SK-N-SH treated with all-trans-retinoic acid at 6 μM for 48 hours (cell line): ENCODE measurements at regions not wholly inside any gene's neighbourhood (a gene's known extent, or its start where the extent isn't known, plus 50 kb on each side); places are given as distances from the start of the nearest gene placed in this dataset.

ENCODE experiments used
- ATAC-seq: fragments of 200-7000 bp; cut with Tn5 transposase; 3 replicates; pipeline ENCODE4 v1.9.1; 2020; ENCODE audit warnings: mild to moderate bottlenecking, moderate library complexity
- ARNTL ChIP-seq: fragments of 450-650 bp; formaldehyde crosslinking; IDR thresholded peaks from 2 replicates; pipeline ENCODE4 v1.5.0; 2020; ENCODE audit warnings: low read depth, mild to moderate bottlenecking, moderate library complexity, borderline replicate concordance
- BACH2 ChIP-seq: fragments of 250-450 bp; sonication (Bioruptor Pico); IDR thresholded peaks from 2 replicates; pipeline ENCODE4 v1.9.0; 2021; ENCODE audit warnings: mild to moderate bottlenecking, borderline replicate concordance
- CSDC2 ChIP-seq: fragments of 250-450 bp; sonication (Bioruptor Pico); IDR thresholded peaks from 2 replicates; pipeline ENCODE4 v1.5.0; 2020; ENCODE audit warnings: mild to moderate bottlenecking, moderate library complexity
- GLIS3 ChIP-seq: fragments of 250-450 bp; sonication (Bioruptor Pico); IDR thresholded peaks from 2 replicates; pipeline ENCODE4 v1.5.0; 2020; ENCODE audit warnings: mild to moderate bottlenecking, moderate library complexity
- OSR1 ChIP-seq: fragments of 250-450 bp; sonication (Bioruptor Pico); IDR thresholded peaks from 2 replicates; pipeline ENCODE4 v1.8.0; 2022; ENCODE audit warnings: moderate library complexity, mild to moderate bottlenecking, inconsistent platforms
- SNAI2 ChIP-seq: fragments of 250-450 bp; sonication (Bioruptor Pico); IDR thresholded peaks from 2 replicates; pipeline ENCODE4 v1.5.0; 2020; ENCODE audit warnings: mild to moderate bottlenecking, moderate library complexity
- TOX ChIP-seq: fragments of 250-450 bp; sonication (Bioruptor Pico); IDR thresholded peaks from 2 replicates; pipeline ENCODE4 v1.8.0; 2021; ENCODE audit warnings: mild to moderate bottlenecking, moderate library complexity, borderline replicate concordance
- ZC3H10 ChIP-seq: fragments of 250-450 bp; sonication (Bioruptor Pico); IDR thresholded peaks from 2 replicates; pipeline ENCODE4 v1.5.1; 2021; ENCODE audit warnings: mild to moderate bottlenecking, moderate library complexity
- ZFP3 ChIP-seq: fragments of 250-450 bp; sonication (Bioruptor Pico); IDR thresholded peaks from 2 replicates; pipeline ENCODE4 v1.5.0; 2020; ENCODE audit warnings: mild to moderate bottlenecking, moderate library complexity
- ZFP30 ChIP-seq: fragments of 450-650 bp; formaldehyde crosslinking; IDR thresholded peaks from 2 replicates; pipeline ENCODE4 v1.5.0; 2022; ENCODE audit warnings: mild to moderate bottlenecking, moderate library complexity
- ZNF565 ChIP-seq: fragments of 450-650 bp; formaldehyde crosslinking; conservative IDR thresholded peaks from 2 replicates; pipeline ENCODE4 v1.5.0; 2020; ENCODE audit warnings: low read depth, mild to moderate bottlenecking, moderate library complexity
- ZNF70 ChIP-seq: fragments of 450-650 bp; formaldehyde crosslinking; IDR thresholded peaks from 2 replicates; pipeline ENCODE4 v1.5.0; 2020; ENCODE audit warnings: mild to moderate bottlenecking, moderate library complexity
- ZNF8 ChIP-seq: fragments of 450-650 bp; formaldehyde crosslinking; IDR thresholded peaks from 2 replicates; pipeline ENCODE4 v1.5.0; 2020; ENCODE audit warnings: mild to moderate bottlenecking, moderate library complexity
- TF ChIP-seq, protein P1 (sequence below): fragments of 250-450 bp; sonication (Bioruptor Pico); IDR thresholded peaks from 2 replicates; pipeline ENCODE4 v1.8.0; 2021; ENCODE audit warnings: low read depth, mild to moderate bottlenecking, moderate library complexity, borderline replicate concordance
- TF ChIP-seq, protein P2 (sequence below): fragments of 250-450 bp; sonication (Bioruptor Pico); IDR thresholded peaks from 2 replicates; pipeline ENCODE4 v1.5.0; 2020; ENCODE audit warnings: mild to moderate bottlenecking, moderate library complexity
- TF ChIP-seq, protein P3 (sequence below): fragments of 250-450 bp; sonication (Bioruptor Pico); IDR thresholded peaks from 2 replicates; pipeline ENCODE4 v1.8.0; 2020; ENCODE audit warnings: mild to moderate bottlenecking, moderate library complexity, borderline replicate concordance
- TF ChIP-seq, protein P4 (sequence below): fragments of 250-450 bp; sonication (Bioruptor Pico); IDR thresholded peaks from 2 replicates; pipeline ENCODE4 v1.5.1; 2020; ENCODE audit warnings: low read depth, mild to moderate bottlenecking, moderate library complexity
- TF ChIP-seq, protein P5 (sequence below): fragments of 250-450 bp; sonication (Bioruptor Pico); IDR thresholded peaks from 2 replicates; pipeline ENCODE4 v1.5.1; 2021; ENCODE audit warnings: mild to moderate bottlenecking, moderate library complexity

DNA sequence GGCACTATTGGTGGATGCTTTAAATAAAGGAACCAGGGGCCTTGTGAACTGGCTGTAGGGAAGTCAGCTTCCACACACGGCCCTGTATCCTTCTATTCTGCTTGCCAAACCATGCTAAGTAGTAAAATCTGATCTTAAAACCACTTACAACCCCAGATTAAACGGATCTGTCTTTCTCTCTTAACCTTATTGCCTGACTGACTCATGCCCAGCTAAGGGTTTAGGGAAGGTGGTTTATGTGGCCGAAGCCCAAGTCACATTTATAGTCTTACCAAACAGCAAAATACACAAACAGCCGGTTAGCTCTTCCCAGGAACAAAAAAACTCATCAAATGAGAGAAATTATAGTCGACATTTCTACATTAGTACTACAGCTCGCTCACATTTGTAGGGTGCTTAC, 988.4 kb upstream of the TENM3 start:
- no peak for TF ChIP-seq ARNTL (CRISPR knock-in tag)
- TF ChIP-seq, protein P1, sequence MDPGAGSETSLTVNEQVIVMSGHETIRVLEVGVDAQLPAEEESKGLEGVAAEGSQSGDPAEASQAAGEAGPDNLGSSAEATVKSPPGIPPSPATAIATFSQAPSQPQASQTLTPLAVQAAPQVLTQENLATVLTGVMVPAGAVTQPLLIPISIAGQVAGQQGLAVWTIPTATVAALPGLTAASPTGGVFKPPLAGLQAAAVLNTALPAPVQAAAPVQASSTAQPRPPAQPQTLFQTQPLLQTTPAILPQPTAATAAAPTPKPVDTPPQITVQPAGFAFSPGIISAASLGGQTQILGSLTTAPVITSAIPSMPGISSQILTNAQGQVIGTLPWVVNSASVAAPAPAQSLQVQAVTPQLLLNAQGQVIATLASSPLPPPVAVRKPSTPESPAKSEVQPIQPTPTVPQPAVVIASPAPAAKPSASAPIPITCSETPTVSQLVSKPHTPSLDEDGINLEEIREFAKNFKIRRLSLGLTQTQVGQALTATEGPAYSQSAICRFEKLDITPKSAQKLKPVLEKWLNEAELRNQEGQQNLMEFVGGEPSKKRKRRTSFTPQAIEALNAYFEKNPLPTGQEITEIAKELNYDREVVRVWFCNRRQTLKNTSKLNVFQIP (CRISPR knock-in tag), result no peak
- no peak for TF ChIP-seq GLIS3 (CRISPR knock-in tag)
- TF ChIP-seq ZNF8, result no peak
- no peak for TF ChIP-seq TOX (CRISPR knock-in tag)
- ATAC-seq, result no peak

DNA sequence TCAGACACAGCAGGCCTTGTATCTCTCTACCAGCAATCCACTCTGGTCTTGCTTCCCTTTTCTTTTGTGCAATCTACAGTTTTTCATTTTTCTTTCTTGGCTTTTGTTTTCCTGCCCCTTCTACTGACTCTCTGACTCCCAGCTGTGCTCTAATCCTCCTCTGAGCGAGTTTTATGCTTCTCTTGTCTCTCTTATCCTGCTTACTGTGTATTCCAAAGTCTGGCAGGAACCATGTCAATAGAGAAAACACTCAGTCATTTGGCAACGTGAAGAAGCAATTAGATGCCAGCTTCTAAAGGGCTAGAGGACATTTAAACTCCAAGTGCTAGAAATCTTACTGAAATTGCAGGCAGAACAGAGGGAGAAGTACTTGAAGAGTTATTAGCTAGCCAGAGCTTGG, 984.6 kb upstream of the TENM3 start:
- TF ChIP-seq, protein P2, sequence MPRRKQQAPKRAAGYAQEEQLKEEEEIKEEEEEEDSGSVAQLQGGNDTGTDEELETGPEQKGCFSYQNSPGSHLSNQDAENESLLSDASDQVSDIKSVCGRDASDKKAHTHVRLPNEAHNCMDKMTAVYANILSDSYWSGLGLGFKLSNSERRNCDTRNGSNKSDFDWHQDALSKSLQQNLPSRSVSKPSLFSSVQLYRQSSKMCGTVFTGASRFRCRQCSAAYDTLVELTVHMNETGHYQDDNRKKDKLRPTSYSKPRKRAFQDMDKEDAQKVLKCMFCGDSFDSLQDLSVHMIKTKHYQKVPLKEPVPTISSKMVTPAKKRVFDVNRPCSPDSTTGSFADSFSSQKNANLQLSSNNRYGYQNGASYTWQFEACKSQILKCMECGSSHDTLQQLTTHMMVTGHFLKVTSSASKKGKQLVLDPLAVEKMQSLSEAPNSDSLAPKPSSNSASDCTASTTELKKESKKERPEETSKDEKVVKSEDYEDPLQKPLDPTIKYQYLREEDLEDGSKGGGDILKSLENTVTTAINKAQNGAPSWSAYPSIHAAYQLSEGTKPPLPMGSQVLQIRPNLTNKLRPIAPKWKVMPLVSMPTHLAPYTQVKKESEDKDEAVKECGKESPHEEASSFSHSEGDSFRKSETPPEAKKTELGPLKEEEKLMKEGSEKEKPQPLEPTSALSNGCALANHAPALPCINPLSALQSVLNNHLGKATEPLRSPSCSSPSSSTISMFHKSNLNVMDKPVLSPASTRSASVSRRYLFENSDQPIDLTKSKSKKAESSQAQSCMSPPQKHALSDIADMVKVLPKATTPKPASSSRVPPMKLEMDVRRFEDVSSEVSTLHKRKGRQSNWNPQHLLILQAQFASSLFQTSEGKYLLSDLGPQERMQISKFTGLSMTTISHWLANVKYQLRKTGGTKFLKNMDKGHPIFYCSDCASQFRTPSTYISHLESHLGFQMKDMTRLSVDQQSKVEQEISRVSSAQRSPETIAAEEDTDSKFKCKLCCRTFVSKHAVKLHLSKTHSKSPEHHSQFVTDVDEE (CRISPR knock-in tag), result no peak
- TF ChIP-seq ZFP30 (CRISPR knock-in tag) (no peak), ZNF565 (CRISPR knock-in tag) (no peak), ARNTL (CRISPR knock-in tag) (no peak), TOX (CRISPR knock-in tag) (no peak)
- TF ChIP-seq, all 23 proteins: peak for 0
- no peak for ATAC-seq

DNA sequence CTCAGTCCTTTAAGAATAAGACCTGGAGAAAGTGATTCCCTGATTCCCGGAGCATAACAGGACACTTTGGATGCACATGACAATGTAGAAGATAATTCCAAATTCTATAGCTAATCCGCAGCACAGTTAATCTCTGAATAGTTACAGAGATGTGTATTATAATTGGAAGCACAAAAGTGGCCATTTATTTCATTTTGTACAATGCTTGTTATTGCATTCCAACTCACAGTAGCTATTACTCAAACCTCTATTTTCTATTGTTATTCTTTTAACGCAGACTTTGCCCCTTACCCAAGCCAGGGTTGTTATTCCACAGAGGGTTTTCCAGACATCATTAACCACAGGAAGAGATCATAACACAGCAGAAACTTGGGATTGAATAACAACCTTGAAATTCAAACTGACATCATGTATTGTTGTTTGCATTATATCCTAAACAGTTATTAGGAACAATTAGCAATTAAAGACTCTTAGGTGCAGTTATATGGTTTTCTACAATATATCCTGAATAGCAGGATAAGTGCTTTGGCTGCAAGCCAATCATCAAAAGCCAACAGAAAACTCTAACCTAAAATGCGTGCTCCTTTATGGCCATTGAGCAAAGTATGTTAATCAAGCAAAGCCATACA, 984.0 kb upstream of the TENM3 start:
- TF ChIP-seq, protein P3, sequence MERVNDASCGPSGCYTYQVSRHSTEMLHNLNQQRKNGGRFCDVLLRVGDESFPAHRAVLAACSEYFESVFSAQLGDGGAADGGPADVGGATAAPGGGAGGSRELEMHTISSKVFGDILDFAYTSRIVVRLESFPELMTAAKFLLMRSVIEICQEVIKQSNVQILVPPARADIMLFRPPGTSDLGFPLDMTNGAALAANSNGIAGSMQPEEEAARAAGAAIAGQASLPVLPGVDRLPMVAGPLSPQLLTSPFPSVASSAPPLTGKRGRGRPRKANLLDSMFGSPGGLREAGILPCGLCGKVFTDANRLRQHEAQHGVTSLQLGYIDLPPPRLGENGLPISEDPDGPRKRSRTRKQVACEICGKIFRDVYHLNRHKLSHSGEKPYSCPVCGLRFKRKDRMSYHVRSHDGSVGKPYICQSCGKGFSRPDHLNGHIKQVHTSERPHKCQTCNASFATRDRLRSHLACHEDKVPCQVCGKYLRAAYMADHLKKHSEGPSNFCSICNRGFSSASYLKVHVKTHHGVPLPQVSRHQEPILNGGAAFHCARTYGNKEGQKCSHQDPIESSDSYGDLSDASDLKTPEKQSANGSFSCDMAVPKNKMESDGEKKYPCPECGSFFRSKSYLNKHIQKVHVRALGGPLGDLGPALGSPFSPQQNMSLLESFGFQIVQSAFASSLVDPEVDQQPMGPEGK, result no peak
- TF ChIP-seq ZC3H10 (CRISPR knock-in tag), result no peak
- TF ChIP-seq, all 23 proteins: peak for 0
- ATAC-seq, result no peak

DNA sequence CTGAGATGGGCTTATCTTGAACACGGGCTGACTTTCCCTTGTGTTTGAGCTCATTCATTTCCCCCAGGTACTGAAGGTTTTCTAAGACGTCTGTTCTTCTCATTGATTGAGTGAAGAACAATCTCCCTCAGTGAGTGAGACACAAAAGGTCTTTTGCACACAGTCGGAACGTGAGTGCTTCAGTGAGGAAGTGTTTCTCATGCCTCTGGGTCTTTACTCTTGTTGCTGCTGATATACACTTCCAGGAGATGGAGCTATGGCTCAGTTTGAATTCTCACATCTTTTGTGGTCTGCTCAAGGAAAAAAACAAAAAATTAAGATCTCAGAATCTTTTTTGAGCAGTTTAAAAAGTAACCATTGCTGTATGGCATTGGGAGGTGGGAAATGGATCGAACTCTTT, 981.9 kb upstream of the TENM3 start:
- ATAC-seq, result no peak
- TF ChIP-seq TOX (CRISPR knock-in tag) (no peak), SNAI2 (CRISPR knock-in tag) (no peak), ARNTL (CRISPR knock-in tag) (no peak), ZNF8 (no peak), OSR1 (CRISPR knock-in tag) (no peak), ZFP3 (CRISPR knock-in tag) (no peak), BACH2 (CRISPR knock-in tag) (no peak), ZNF70 (no peak), CSDC2 (CRISPR knock-in tag) (no peak)
- TF ChIP-seq, protein P4, sequence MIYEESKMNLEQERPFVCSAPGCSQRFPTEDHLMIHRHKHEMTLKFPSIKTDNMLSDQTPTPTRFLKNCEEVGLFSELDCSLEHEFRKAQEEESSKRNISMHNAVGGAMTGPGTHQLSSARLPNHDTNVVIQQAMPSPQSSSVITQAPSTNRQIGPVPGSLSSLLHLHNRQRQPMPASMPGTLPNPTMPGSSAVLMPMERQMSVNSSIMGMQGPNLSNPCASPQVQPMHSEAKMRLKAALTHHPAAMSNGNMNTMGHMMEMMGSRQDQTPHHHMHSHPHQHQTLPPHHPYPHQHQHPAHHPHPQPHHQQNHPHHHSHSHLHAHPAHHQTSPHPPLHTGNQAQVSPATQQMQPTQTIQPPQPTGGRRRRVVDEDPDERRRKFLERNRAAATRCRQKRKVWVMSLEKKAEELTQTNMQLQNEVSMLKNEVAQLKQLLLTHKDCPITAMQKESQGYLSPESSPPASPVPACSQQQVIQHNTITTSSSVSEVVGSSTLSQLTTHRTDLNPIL (CRISPR knock-in tag), result no peak
- TF ChIP-seq, protein P3, result no peak
- TF ChIP-seq, protein P5, sequence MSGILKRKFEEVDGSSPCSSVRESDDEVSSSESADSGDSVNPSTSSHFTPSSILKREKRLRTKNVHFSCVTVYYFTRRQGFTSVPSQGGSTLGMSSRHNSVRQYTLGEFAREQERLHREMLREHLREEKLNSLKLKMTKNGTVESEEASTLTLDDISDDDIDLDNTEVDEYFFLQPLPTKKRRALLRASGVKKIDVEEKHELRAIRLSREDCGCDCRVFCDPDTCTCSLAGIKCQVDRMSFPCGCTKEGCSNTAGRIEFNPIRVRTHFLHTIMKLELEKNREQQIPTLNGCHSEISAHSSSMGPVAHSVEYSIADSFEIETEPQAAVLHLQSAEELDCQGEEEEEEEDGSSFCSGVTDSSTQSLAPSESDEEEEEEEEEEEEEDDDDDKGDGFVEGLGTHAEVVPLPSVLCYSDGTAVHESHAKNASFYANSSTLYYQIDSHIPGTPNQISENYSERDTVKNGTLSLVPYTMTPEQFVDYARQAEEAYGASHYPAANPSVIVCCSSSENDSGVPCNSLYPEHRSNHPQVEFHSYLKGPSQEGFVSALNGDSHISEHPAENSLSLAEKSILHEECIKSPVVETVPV (CRISPR knock-in tag), result no peak
- TF ChIP-seq, protein P2 (CRISPR knock-in tag), result no peak
- TF ChIP-seq, all 23 proteins: peak for 0
